Astrocyte of the cerebellum (primary cell): ENCODE measurements at regions not wholly inside any gene's neighbourhood (a gene's known extent, or its start where the extent isn't known, plus 50 kb on each side); places are given as distances from the start of the nearest gene placed in this dataset.

ENCODE experiments used
- DNase-seq: peaks from one replicate; pipeline ENCODE4 v3.0.0-alpha.2; 2011; ENCODE audit warnings: low read depth
- H3K4me3 ChIP-seq: 2 replicates; pipeline ENCODE4 v1.5.1; 2011; ENCODE audit warnings: mild to moderate bottlenecking, low read depth, low read length, moderate library complexity
- in situ Hi-C: cut with HindIII; loops from 2 replicates; pipeline ENCODE4 v1.10.0; 2017; ENCODE audit warnings: low sequenced_read_pairs
- TF ChIP-seq, protein P1 (sequence below): IDR thresholded peaks from 2 replicates; pipeline ENCODE4 v1.5.1; 2012; ENCODE audit warnings: low read length, low read depth, moderate library complexity, mild to moderate bottlenecking; ENCODE audit errors: missing control alignments

DNA sequence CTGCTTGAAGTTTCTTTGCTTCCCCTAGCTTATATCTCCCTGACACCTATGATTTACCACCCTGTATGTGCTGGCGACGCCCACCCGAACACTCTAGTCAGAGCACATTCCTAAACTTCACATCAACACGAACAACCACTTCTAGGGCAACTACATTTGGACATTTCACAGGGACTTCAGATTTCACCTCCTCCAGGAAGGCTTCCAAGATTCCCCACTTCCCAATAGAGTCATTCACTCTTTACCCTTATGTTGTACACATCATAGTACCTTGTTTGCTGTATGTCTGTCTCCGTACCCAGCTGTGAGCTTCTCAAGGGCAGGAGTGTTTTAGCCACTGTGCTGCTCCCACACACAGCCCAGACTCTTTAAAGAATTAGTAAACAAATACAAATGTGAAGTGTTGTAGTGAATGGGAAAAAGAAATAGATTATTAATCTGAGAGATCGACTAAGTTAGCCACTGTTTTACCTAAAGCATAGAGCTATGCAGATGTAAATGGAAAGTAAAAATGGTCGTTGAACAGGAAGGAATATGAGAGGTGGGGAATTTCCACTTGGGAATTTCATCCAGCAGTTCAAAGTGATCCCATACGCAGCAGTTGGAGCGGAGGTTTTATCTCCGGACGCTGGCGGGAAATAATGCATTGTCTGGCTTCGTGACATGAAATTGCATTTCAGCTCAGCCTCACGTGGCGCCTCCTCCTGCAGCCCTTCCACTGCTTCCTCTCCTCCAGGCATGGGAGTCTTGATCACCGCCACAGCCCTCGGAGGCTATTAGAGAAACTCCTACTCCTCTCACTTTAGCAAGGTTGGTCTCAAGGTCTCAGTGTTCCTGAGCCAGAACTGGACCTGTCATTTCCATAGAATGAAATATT lies 233.4 kb upstream of the COPS8 start:
- DNase-seq = no peak
- no peak overlapping the region for H3K4me3 ChIP-seq
- TF ChIP-seq, protein P1, sequence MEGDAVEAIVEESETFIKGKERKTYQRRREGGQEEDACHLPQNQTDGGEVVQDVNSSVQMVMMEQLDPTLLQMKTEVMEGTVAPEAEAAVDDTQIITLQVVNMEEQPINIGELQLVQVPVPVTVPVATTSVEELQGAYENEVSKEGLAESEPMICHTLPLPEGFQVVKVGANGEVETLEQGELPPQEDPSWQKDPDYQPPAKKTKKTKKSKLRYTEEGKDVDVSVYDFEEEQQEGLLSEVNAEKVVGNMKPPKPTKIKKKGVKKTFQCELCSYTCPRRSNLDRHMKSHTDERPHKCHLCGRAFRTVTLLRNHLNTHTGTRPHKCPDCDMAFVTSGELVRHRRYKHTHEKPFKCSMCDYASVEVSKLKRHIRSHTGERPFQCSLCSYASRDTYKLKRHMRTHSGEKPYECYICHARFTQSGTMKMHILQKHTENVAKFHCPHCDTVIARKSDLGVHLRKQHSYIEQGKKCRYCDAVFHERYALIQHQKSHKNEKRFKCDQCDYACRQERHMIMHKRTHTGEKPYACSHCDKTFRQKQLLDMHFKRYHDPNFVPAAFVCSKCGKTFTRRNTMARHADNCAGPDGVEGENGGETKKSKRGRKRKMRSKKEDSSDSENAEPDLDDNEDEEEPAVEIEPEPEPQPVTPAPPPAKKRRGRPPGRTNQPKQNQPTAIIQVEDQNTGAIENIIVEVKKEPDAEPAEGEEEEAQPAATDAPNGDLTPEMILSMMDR = no peak
- in situ Hi-C loops = no loop called here

DNA sequence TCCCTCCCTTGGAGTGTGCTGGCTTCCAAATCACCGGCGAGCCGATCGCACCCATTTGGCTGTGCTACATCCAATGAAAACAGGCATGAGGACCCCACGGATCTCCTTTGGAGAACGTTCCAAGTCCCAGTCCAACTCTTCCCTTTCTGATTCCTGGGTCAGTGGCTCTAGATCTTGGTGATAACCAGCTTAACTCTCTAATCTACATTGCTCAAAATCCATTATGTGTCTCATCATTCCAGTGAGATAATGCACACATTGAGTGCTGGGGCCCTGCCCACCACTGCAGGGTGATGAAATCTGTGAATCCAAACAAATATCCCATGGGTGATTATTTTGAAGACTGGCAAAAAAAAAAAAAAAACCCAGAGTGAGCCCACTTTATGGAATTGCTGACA lies 232.7 kb upstream of the COPS8 start:
- in situ Hi-C loops = no loop called here

DNA sequence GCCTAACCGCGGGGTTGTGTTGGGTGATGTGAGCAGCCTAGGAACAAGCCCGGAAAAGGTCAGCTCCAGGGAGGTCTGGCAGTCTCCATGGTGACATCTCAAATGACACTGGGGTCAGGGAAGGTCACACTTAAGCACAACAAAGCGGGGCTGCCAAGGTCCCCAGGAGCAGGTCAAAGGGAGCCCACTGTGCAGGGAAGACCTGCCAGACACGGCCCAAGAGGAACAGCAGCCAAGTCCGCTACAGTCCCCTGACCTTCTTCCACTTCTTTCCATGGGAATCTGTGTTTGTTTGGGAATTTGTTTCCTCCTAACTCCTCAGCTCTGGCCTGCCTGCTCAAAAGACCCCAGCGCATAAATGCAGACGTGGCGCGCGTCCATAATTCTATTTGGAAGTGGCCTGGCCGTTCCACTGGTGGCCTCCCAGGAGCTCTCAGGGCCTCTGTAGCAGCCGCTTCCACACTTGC lies 232.1 kb upstream of the COPS8 start:
- in situ Hi-C loops = no loop called here
- no peak for DNase-seq
- no peak overlapping the region for H3K4me3 ChIP-seq
- TF ChIP-seq, protein P1 = no peak

More for the DNA sequence above, 232.7 kb upstream of the COPS8 start:
- TF ChIP-seq, protein P1 = no peak
- no peak for DNase-seq
- H3K4me3 ChIP-seq = no peak overlapping the region

DNA sequence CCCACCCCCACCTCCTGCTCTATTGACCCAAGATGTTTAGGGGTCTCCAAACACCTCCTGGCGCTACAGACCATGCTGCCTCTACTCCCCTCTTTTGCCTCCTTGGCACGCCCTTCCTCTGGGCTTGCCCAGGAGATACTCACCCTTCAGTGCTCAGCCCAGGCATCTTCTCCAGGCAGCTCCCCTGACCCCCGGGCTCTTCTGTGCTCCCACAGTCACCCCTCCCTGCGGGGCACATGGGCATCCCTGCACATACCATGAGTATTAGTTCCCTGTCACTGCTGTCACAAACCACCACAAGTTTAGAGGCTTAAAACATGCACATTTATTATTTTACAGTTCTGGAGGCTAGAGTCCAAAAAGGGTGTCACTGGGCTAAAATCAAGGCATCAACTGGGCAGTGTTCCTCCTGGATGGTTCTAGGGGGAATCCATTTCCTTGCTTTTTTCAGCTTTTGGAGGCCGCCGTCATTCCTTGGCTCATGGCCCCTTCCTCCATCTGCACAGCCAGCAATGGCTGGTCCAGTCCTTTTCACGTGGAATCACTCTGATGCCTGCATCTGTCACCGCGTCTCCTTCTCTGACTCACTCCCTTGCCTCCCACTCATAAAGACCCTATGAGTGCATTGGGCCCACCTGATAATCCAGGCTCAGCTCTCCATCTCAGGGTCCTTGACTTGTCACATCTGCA lies 230.4 kb upstream of the COPS8 start:
- TF ChIP-seq, protein P1 = no peak
- no peak for DNase-seq
- in situ Hi-C loops = no loop called here
- no peak overlapping the region for H3K4me3 ChIP-seq

DNA sequence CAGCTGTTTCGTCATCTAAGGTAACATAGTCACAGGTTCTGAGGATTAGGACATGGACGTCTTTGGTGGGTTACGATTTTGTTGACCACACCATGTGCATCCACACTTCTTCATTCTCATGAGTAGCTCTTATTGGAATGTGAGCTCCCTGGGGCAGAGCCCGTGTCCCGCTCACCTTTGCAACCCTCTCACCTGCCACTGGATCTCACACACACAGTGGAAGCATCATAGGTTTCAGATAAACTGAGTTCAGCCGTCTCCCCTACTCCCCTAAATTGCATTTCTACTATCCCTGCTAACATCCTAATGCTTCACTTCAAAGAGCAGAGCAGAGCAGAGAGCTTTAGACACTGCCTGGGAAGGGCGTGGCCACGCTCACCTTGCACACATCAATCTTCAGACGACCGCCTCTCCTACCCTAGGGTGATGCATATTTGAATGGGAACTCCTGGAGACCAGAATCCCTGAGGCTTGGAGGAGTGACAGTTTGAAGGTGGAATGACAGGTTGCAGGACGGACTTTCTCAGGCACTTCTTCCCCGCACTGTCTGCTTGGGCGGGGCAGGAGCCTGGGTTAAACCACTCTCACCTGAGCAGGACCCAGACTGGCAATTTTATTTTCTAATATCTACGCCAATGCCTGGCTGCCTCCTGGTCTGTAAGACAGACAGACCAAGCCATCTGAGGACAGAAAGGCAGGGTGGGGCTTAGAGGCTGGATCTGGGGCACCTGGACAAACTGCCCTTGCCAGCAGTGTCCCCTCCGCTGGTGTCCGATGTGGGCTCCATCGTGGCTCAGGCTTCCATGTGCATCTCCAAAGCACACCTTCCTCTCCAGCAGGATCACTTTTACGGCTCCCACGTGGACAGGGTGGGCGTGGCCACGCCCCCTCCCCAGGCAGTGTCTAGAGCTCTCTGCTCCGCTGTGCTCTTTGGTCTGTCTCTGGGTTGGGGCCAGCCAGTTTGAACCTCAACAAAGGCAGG lies 229.5 kb upstream of the COPS8 start:
- H3K4me3 ChIP-seq = no peak overlapping the region
- TF ChIP-seq, protein P1 = no peak
- in situ Hi-C loops = no loop called here
- no peak for DNase-seq

DNA sequence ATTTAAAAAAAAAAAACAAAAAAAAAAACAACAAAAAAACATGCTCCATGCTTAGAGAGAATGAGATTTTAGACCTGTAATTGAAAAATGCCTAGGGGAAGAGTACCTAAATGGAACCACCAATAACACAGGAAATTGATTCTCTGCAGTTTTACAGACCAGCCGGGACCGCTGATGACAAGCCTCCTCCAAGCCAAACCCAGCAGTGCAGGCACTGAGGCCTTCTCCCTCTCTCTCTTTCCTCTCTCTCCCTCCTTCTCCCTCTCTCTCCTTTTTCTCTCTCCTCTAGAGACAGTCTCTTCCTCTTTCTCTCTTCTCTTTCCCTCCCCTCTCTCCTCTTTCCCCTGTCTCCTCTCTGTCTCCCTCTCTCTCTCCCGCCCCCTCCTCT lies 228.8 kb upstream of the COPS8 start:
- no peak for DNase-seq
- TF ChIP-seq, protein P1 = no peak
- in situ Hi-C loops = no loop called here
- H3K4me3 ChIP-seq = no peak overlapping the region
